Activated T-cell treated with anti-CD3 and anti-CD28 coated beads, Interleukin-2, amount 50 U/mL, for 4 hours (primary cell): ENCODE measurements at regions not wholly inside any gene's neighbourhood (a gene's known extent, or its start where the extent isn't known, plus 50 kb on each side); places are given as distances from the start of the nearest gene placed in this dataset.
"Not testable (repeated sequence)": the region's sequence is repeated elsewhere in the genome, so short reads cannot be mapped to it uniquely, and the experiment has no call there.

Experiments used
- ATAC-seq, 2 donors: fragments of 200-7000 bp; cut with Tn5 transposase; one replicate each; pipeline ENCODE4 v1.10.0; 2021
- DNase-seq: peaks from one replicate; pipeline ENCODE4 v3.0.0-alpha.2; 2020
- H3K27me3 Mint-ChIP-seq: one replicate; pipeline ENCODE4 v1.8.0; 2021; ENCODE audit warnings: low read depth, mixed read lengths
- H3K36me3 Mint-ChIP-seq: one replicate; pipeline ENCODE4 v1.8.0; 2022; ENCODE audit warnings: mixed read lengths; ENCODE audit not compliant: insufficient read depth
- H3K4me1 Mint-ChIP-seq: one replicate; pipeline ENCODE4 v1.8.0; 2021; ENCODE audit warnings: low read depth, mixed read lengths
- H3K4me3 Mint-ChIP-seq: one replicate; pipeline ENCODE4 v1.8.0; 2021; ENCODE audit warnings: mild to moderate bottlenecking, moderate library complexity, mixed read lengths
- H3K9me3 Mint-ChIP-seq: one replicate; pipeline ENCODE4 v1.8.0; 2021; ENCODE audit warnings: mixed read lengths

DNA sequence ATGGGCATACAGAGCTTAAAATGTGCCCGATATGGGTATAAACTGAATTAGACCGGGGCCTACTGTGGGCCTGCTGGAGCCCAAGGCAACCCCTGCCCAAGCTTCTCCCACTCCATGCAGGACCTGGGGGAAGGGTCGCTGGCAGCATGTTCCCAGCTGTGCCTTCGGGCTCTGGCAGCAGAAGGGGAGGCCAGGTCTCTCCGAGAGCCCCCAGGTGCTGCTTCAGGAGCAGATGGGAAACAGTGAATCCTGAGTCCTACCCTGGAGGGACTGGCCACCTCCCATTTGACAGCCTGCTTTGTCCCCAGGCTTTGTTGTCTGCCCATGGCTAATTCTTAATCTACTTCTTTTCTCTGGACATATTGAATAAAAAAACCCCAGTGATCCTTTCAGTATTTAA, 315.6 kb upstream of the B3GAT1 start:
- Mint-ChIP-seq H3K4me3 (no peak overlapping the region), H3K27me3 (peaks cover 40% of the 10 kb centered on the region), H3K4me1 (no peaks in the 10 kb centered on the region), H3K36me3 (no peaks in the 10 kb centered on the region), H3K9me3 (no peaks in the 10 kb centered on the region)
- ATAC-seq = no peak
- DNase-seq = no peak

DNA sequence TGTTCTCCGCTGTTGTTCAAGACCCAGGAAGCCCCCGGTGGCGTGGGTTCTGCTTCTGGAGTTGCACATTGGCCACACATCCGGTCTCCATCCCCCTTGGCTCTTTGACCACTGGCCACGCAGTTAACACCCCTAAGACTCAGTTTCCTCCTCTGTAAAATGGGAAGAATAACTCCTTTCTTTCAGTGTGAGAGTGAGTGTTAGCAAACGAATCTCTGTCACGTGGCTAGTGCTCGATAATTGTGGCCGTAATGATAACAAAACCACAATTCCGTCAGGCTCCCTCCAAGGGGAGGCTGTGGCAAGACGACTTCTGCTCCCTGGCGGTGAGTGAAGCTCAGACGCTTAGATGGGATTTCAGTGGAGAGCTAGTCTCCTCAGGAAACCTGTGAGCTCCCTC, 315.2 kb upstream of the B3GAT1 start:
- Mint-ChIP-seq H3K9me3 (no peaks in the 10 kb centered on the region), H3K27me3 (peaks cover 38% of the 10 kb centered on the region), H3K4me1 (no peaks in the 10 kb centered on the region), H3K36me3 (no peaks in the 10 kb centered on the region), H3K4me3 (no peak overlapping the region)
- DNase-seq = no peak
- no peak for ATAC-seq

GRCh38 chr11:134725716-134726639, 313.9 kb upstream of the B3GAT1 start:
- no peaks in the 10 kb centered on the region for H3K4me1 Mint-ChIP-seq
- peaks cover 36% of the 10 kb centered on the region for H3K27me3 Mint-ChIP-seq
- ATAC-seq (no peak), DNase-seq (no peak)
- no peaks in the 10 kb centered on the region for H3K9me3 Mint-ChIP-seq
- H3K36me3 Mint-ChIP-seq = no peaks in the 10 kb centered on the region
- H3K4me3 Mint-ChIP-seq = no peak overlapping the region

DNA sequence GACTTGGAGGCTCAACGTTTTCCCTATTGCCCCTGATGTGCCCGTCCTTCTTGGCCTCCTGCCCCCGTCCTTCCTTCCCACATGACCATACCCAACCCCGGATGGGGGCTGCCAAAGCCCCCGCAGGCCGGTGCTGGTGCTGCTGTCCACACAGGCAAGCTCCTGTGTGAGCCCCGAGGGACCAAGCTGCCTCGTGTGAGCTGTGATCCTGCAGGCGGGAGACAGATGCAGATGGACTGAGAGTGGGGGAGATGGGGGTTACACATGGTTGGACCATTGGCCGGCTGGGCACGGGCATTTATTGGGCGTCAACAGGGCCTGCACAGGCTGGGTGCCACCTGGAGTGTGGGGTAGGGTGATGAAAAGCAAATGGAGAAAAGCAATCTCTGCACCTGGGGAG, 313.2 kb upstream of the B3GAT1 start:
- H3K27me3 Mint-ChIP-seq = peaks cover 36% of the 10 kb centered on the region
- DNase-seq = no peak
- H3K4me1 Mint-ChIP-seq = no peaks in the 10 kb centered on the region
- no peaks in the 10 kb centered on the region for H3K36me3 Mint-ChIP-seq
- H3K9me3 Mint-ChIP-seq = no peaks in the 10 kb centered on the region
- no peak for ATAC-seq
- H3K4me3 Mint-ChIP-seq = no peak overlapping the region

DNA sequence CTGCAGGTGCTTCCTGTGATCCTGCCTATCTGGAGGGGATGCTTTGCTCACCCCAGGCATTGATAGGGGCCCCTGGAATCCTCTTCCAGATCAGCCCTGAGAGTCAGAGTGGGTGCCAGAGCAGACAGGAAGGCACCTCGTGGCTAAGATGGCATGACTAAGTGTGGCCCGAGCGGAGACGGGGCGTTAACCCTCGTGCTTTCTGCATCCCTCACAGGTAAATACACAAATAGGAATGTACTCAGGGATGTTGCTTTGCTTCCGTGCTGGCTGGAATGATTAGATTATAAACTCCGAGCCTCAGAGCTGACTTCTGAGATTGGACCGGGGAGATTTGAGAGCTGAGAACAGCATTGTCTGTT, 312.7 kb upstream of the B3GAT1 start:
- no peaks in the 10 kb centered on the region for H3K4me1 Mint-ChIP-seq

DNA sequence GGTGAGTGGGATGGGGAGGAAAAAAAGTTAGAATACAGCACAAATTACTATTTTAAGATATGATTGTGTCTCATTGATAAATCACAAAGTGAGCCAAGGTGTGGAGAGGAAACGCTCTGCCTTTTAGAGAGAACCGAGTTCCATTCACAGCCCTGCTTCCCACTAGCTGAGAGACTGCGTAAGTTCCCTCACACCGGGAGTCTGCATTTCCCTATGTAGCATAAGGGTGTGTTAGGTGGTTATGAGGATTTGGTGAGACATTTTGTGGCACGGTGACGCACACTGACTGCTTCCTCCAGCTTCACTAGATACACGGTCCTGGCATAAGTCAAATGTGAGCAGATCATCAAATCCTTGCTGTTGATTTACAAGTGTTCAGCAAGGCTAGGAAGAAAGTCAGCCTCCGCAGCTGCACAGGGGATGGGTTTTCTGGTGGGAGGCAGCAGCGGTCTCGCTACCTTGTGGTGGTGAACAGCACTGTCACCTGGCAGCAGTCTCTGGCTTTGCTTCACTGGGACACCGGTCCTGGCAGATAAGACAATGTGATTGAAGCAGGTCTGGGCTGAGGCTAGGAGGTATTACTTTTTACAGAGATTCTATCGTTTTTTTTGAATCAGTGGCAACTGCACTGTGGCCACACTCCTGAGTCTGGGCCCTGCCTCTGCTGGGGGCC, 312.2 kb upstream of the B3GAT1 start:
- H3K4me3 Mint-ChIP-seq = no peak overlapping the region
- H3K27me3 Mint-ChIP-seq = peaks cover 36% of the 10 kb centered on the region
- H3K4me1 Mint-ChIP-seq = no peaks in the 10 kb centered on the region
- DNase-seq (no peak), ATAC-seq (no peak)
- no peaks in the 10 kb centered on the region for H3K9me3 Mint-ChIP-seq
- no peaks in the 10 kb centered on the region for H3K36me3 Mint-ChIP-seq

More for the DNA sequence above, 312.7 kb upstream of the B3GAT1 start:
- no peaks in the 10 kb centered on the region for H3K9me3 Mint-ChIP-seq
- no peaks in the 10 kb centered on the region for H3K36me3 Mint-ChIP-seq
- DNase-seq (no peak), ATAC-seq (no peak)
- H3K27me3 Mint-ChIP-seq = peaks cover 36% of the 10 kb centered on the region
- no peak overlapping the region for H3K4me3 Mint-ChIP-seq

DNA sequence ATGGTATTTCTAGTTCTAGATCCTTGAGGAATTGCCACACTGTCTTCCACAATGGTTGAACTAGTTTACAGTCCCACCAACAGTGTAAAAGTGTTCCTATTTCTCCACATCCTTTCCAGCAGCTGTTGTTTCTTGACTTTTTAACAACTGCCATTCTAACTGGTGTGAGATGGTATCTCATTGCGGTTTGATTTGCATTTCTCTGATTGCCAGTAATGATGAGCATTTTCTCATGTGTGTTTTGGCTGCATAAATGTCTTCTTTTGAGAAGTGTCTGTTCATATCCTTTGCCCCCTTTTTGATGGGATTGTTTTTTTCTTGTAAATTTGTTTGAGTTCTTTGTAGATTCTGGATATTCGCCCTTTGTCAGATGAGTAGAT, 308.6 kb upstream of the B3GAT1 start:
- not testable (repeated sequence) for H3K9me3 Mint-ChIP-seq, H3K4me3 Mint-ChIP-seq, H3K36me3 Mint-ChIP-seq, H3K4me1 Mint-ChIP-seq, ATAC-seq, DNase-seq
- peaks cover 31% of the 10 kb centered on the region for H3K27me3 Mint-ChIP-seq

DNA sequence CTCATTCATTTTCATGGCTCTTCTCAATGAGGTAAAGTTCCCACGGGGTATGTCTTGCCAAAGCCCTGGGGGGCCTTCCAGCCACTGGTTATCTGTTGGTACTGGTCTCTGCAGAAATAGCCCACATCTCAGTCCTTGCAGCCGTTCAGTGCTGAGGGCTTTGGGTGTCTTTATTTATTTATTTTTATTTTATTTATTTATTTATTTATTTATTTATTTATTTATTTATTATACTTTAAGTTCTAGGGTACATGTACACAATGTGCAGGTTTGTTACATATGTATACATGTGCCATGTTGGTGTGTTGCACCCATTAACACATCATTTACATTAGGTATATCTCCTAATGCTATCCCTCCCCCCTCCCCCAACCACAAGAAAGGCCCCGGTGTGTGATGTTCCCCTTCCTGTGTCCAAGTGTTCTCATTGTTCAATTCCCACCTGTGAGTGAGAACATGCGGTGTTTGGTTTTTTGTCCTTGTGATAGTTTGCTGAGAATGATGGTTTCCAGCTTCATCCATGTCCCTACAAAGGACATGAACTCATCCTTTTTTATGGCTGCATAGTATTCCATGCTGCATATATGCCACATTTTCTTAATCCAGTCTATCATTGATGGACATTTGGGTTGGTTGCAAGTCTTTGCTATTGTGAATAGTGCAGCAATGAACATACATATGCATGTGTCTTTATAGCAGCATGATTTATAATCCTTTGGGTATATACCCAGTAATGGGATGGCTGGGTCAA, 308.1 kb upstream of the B3GAT1 start:
- H3K9me3 Mint-ChIP-seq, H3K36me3 Mint-ChIP-seq, DNase-seq, ATAC-seq, H3K4me1 Mint-ChIP-seq, H3K4me3 Mint-ChIP-seq: not testable (repeated sequence)
- peaks cover 26% of the 10 kb centered on the region for H3K27me3 Mint-ChIP-seq

- ATAC-seq (no peak), DNase-seq (no peak)
- peaks cover 21% of the 10 kb centered on the region for H3K27me3 Mint-ChIP-seq
- no peaks in the 10 kb centered on the region for H3K9me3 Mint-ChIP-seq
- no peak overlapping the region for H3K4me3 Mint-ChIP-seq
- no peaks in the 10 kb centered on the region for H3K36me3 Mint-ChIP-seq
- H3K4me1 Mint-ChIP-seq = no peaks in the 10 kb centered on the region
Measured at GRCh38 chr11:134719397-134719796, 307.4 kb upstream of the B3GAT1 start.

DNA sequence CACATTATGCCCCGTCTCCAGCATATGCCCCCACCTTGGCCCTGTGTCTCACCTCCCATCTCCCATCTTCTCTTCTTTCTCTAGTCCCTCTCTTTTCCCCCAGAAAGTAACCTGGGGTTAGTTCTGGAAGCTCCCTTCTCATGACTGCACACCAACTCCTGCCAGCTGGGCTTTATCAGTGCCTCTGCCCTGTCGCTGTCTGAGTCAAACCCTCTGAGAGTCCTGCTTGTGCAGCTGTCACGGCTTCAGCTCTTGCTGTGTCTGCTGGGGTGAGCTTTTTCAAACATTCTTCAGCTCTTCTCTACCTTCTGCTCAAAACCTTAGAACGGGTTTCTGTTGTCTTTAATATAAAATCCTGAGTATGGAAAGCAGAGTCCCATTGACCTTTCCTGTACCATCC, 304.5 kb upstream of the B3GAT1 start:
- Mint-ChIP-seq H3K36me3 (no peaks in the 10 kb centered on the region), H3K4me1 (no peaks in the 10 kb centered on the region), H3K9me3 (no peaks in the 10 kb centered on the region), H3K4me3 (no peak overlapping the region), H3K27me3 (peaks cover 15% of the 10 kb centered on the region)
- ATAC-seq = no peak
- no peak for DNase-seq

- DNase-seq (no peak), ATAC-seq (no peak)
- Mint-ChIP-seq H3K9me3 (no peaks in the 10 kb centered on the region), H3K4me1 (no peaks in the 10 kb centered on the region), H3K4me3 (no peak overlapping the region), H3K27me3 (peaks cover 15% of the 10 kb centered on the region), H3K36me3 (no peaks in the 10 kb centered on the region)
Measured at GRCh38 chr11:134714021-134714656, 302.1 kb upstream of the B3GAT1 start.

GRCh38 chr11:134712228-134713145, 300.4 kb upstream of the B3GAT1 start:
- ATAC-seq = no peak
- DNase-seq = no peak
- no peaks in the 10 kb centered on the region for H3K36me3 Mint-ChIP-seq
- H3K4me1 Mint-ChIP-seq = no peaks in the 10 kb centered on the region
- H3K9me3 Mint-ChIP-seq = no peaks in the 10 kb centered on the region
- no peak overlapping the region for H3K4me3 Mint-ChIP-seq
- peaks cover 15% of the 10 kb centered on the region for H3K27me3 Mint-ChIP-seq

DNA sequence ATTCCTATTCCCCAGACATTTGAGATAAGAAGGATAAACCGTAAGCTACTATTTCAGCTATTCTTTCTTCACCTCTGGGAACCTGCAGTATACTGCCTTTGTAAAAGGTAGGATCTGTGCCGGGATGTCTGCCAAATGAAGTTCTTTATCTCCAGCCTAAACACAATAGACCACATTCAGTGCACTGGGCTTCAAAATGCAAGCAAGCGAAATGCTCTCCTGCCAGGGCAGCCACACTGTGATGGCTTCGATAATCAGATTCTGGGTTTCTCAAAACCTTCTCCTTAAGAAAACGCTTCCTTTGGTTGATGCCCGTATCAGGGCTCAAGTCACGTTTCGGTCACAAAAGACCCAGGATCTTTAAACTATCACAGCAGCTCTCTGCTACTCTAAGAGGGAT, 299.5 kb upstream of the B3GAT1 start:
- Mint-ChIP-seq H3K4me3 (no peak overlapping the region), H3K27me3 (peaks cover 11% of the 10 kb centered on the region), H3K36me3 (no peaks in the 10 kb centered on the region), H3K9me3 (no peaks in the 10 kb centered on the region), H3K4me1 (no peaks in the 10 kb centered on the region)
- DNase-seq (no peak), ATAC-seq (no peak)
